ENCODE measurements at regions not wholly inside any gene's neighbourhood (a gene's known extent, or its start where the extent isn't known, plus 50 kb on each side); places are given as distances from the start of the nearest gene placed in this dataset.

GRCh38 chr16:11430601-11431317 is 85.5 kb downstream of the RMI2 start:
- TF ChIP-seq EZH2 (IDR thresholded peaks at IDR 0.05; ENCODE audit: insufficient read depth, poor library complexity, severe bottlenecking), result no peak
- no peak for TF ChIP-seq EZH2phosphoT487 (IDR thresholded peaks at IDR 0.05; ENCODE audit: insufficient read depth, low read depth)
